Stimulated activated CD8-positive, alpha-beta memory T cell treated with anti-CD3 and anti-CD28 coated beads, Interleukin-2, amount 100 ng/mL, for 48 hours (primary cell): ENCODE measurements at regions not wholly inside any gene's neighbourhood (a gene's known extent, or its start where the extent isn't known, plus 50 kb on each side); places are given as distances from the start of the nearest gene placed in this dataset.

Experiments
- DNase-seq, 2 donors: peaks; one replicate each; pipeline ENCODE4 v3.0.0-alpha.2; 2020; ENCODE audit warnings: low read depth in 2 of 2

GRCh38 chr6:10048370-10049297 is 366.2 kb downstream of the TFAP2A start:
- DNase-seq, result no peak

GRCh38 chr6:10042280-10042679 is 372.6 kb downstream of the TFAP2A start:
- no peak for DNase-seq

GRCh38 chr6:10033223-10033829 is 381.5 kb downstream of the TFAP2A start:
- no peak for DNase-seq

- DNase-seq, result no peak
Measured at GRCh38 chr6:10031617-10032016, 383.3 kb downstream of the TFAP2A start.

- DNase-seq, result no peak
Measured at GRCh38 chr6:10030942-10031537, 383.8 kb downstream of the TFAP2A start.

- DNase-seq, result no peak
Measured at GRCh38 chr6:10028222-10028621, 386.7 kb downstream of the TFAP2A start.

- no peak for DNase-seq
Measured at GRCh38 chr6:10019851-10020250, 395.0 kb downstream of the TFAP2A start.

GRCh38 chr6:10014557-10014956 is 400.3 kb downstream of the TFAP2A start:
- DNase-seq, result no peak

GRCh38 chr6:10000551-10000950 is 414.3 kb downstream of the TFAP2A start:
- no peak for DNase-seq

- no peak for DNase-seq
Measured at GRCh38 chr6:9999796-10000195, 415.1 kb downstream of the TFAP2A start.

- no peak for DNase-seq
Measured at GRCh38 chr6:9986273-9986672, 428.6 kb downstream of the TFAP2A start.

- no peak for DNase-seq
Measured at GRCh38 chr6:9985481-9985880, 429.4 kb downstream of the TFAP2A start.

GRCh38 chr6:9984607-9985006 is 430.3 kb downstream of the TFAP2A start:
- no peak for DNase-seq

- no peak for DNase-seq
Measured at GRCh38 chr6:9983168-9983567, 431.7 kb downstream of the TFAP2A start.

GRCh38 chr6:9982215-9982614 is 432.7 kb downstream of the TFAP2A start:
- no peak for DNase-seq

GRCh38 chr6:9979996-9980395 is 434.9 kb downstream of the TFAP2A start:
- DNase-seq, result no peak

GRCh38 chr6:9978480-9978879 is 436.4 kb downstream of the TFAP2A start:
- DNase-seq, result no peak

GRCh38 chr6:9977411-9977810 is 437.5 kb downstream of the TFAP2A start:
- no peak for DNase-seq

GRCh38 chr6:9961646-9962045 is 453.2 kb downstream of the TFAP2A start:
- DNase-seq, result no peak

GRCh38 chr6:9957215-9957759 is 457.6 kb downstream of the TFAP2A start:
- no peak for DNase-seq

GRCh38 chr6:9948678-9949077 is 466.2 kb downstream of the TFAP2A start:
- DNase-seq, result no peak

GRCh38 chr6:9943986-9944385 is 470.9 kb downstream of the TFAP2A start:
- no peak for DNase-seq

- no peak for DNase-seq
Measured at GRCh38 chr6:9943026-9943425, 471.8 kb downstream of the TFAP2A start.
